DND-41 (cell line): ENCODE measurements at regions not wholly inside any gene's neighbourhood (a gene's known extent, or its start where the extent isn't known, plus 50 kb on each side); places are given as distances from the start of the nearest gene placed in this dataset.

Experiments used
- ATAC-seq: fragments of 200-7000 bp; cut with Tn5 transposase; 3 replicates; pipeline ENCODE4 v1.9.1; 2021; ENCODE audit warnings: low read depth; ENCODE audit not compliant: insufficient read depth
- DNase-seq: peaks from one replicate; pipeline ENCODE4 v3.0.0-alpha.2; 2020
- H2AFZ ChIP-seq: 2 replicates; pipeline ENCODE4 v1.6.0; 2012; ENCODE audit warnings: low read depth, low read length
- H3K27ac ChIP-seq: 2 replicates; pipeline ENCODE4 v1.5.1; 2012; ENCODE audit warnings: low read length, inconsistent platforms
- H3K27me3 ChIP-seq: fragments of 200-600 bp; sonication (generic); 2 replicates; pipeline ENCODE4 v1.6.0; 2012; ENCODE audit warnings: low read length, mild to moderate bottlenecking, inconsistent platforms; ENCODE audit not compliant: insufficient read depth, poor library complexity
- H3K36me3 ChIP-seq: 2 replicates; pipeline ENCODE4 v1.5.1; 2012; ENCODE audit warnings: low read length, inconsistent platforms; ENCODE audit not compliant: insufficient read depth
- H3K4me1 ChIP-seq: 2 replicates; pipeline ENCODE4 v1.5.1; 2012; ENCODE audit warnings: mild to moderate bottlenecking, low read length; ENCODE audit not compliant: insufficient read depth
- H3K4me2 ChIP-seq: 2 replicates; pipeline ENCODE4 v1.6.0; 2012; ENCODE audit warnings: mild to moderate bottlenecking, moderate library complexity, low read length, inconsistent platforms; ENCODE audit not compliant: insufficient read depth
- H3K4me3 ChIP-seq, 2 experiments: fragments of 200-600 bp in 1 of 2; shearing (Covaris generic) in 1 of 2; 2 replicates each; pipeline ENCODE4 v1.5.1; 2012 to 2016; ENCODE audit warnings: inconsistent platforms in 2 of 2, low read length in 2 of 2, mild to moderate bottlenecking in 2 of 2, low read depth in 1 of 2, moderate library complexity in 1 of 2
- H3K79me2 ChIP-seq: 2 replicates; pipeline ENCODE4 v1.6.0; 2012; ENCODE audit warnings: low read length, inconsistent platforms; ENCODE audit not compliant: insufficient read depth
- H3K9ac ChIP-seq: 2 replicates; pipeline ENCODE4 v1.6.0; 2012; ENCODE audit warnings: low read depth, mild to moderate bottlenecking, inconsistent platforms, low read length, moderate library complexity
- H3K9me3 ChIP-seq: 2 replicates; pipeline ENCODE4 v1.5.1; 2012; ENCODE audit warnings: low read length, moderate library complexity, mild to moderate bottlenecking, inconsistent platforms; ENCODE audit not compliant: insufficient read depth, severe bottlenecking
- H4K20me1 ChIP-seq: 2 replicates; pipeline ENCODE4 v1.6.0; 2012; ENCODE audit warnings: low read length; ENCODE audit not compliant: insufficient read depth
- CTCF ChIP-seq: IDR thresholded peaks from 2 replicates; pipeline ENCODE4 v1.5.1; 2012; ENCODE audit warnings: borderline replicate concordance, low read length, moderate library complexity, mild to moderate bottlenecking; ENCODE audit not compliant: poor library complexity, severe bottlenecking; ENCODE audit errors: extremely low read depth
- EZH2 ChIP-seq: IDR thresholded peaks from 3 replicates; pipeline ENCODE4 v1.6.1; 2012; ENCODE audit warnings: borderline replicate concordance, low read depth, mild to moderate bottlenecking, moderate library complexity, low read length, inconsistent platforms; ENCODE audit not compliant: severe bottlenecking

- Histone ChIP-seq H3K79me2 (no peaks in the 10 kb centered on the region), H3K4me3 (no peak overlapping the region), H3K9ac (no peak overlapping the region), H3K4me1 (no peaks in the 10 kb centered on the region), H3K36me3 (no peaks in the 10 kb centered on the region), H3K27ac (no peak overlapping the region), H4K20me1 (no peaks in the 10 kb centered on the region), H3K27me3 (peaks cover 3% of the 10 kb centered on the region), H3K4me2 (no peak overlapping the region), H2AFZ (no peak overlapping the region; the same call in 1 of the 2 replicates), H3K9me3 (no peaks in the 10 kb centered on the region)
- DNase-seq (no peak), ATAC-seq (no peak)
- TF ChIP-seq CTCF (no peak), EZH2 (no peak)
These were observed 64.8 kb upstream of the LCLAT1 start for GRCh38 chr2:30382162-30382783.

GRCh38 chr2:30382995-30383394 lies 64.1 kb upstream of the LCLAT1 start:
- ATAC-seq, result no peak
- Histone ChIP-seq H3K4me2 (no peak overlapping the region), H3K9me3 (no peaks in the 10 kb centered on the region), H4K20me1 (no peaks in the 10 kb centered on the region), H3K9ac (no peak overlapping the region), H2AFZ (no peak overlapping the region), H3K27me3 (peaks cover 3% of the 10 kb centered on the region), H3K27ac (no peak overlapping the region), H3K4me1 (no peaks in the 10 kb centered on the region), H3K79me2 (no peaks in the 10 kb centered on the region), H3K36me3 (no peaks in the 10 kb centered on the region), H3K4me3 (no peak overlapping the region)
- TF ChIP-seq EZH2 (no peak), CTCF (no peak)
- DNase-seq, result no peak

GRCh38 chr2:30385327-30385726 lies 61.7 kb upstream of the LCLAT1 start:
- TF ChIP-seq CTCF, result no peak

More at GRCh38 chr2:30385327-30385726, 61.7 kb upstream of the LCLAT1 start:
- no peak for DNase-seq
- Histone ChIP-seq H3K9me3 (no peaks in the 10 kb centered on the region), H3K4me2 (no peak overlapping the region), H4K20me1 (no peaks in the 10 kb centered on the region), H3K9ac (no peak overlapping the region), H3K4me1 (peaks cover 2% of the 10 kb centered on the region; the same call in 1 of the 2 replicates), H3K27ac (no peak overlapping the region), H3K36me3 (no peaks in the 10 kb centered on the region), H3K79me2 (no peaks in the 10 kb centered on the region), H2AFZ (no peak overlapping the region), H3K27me3 (peaks cover 3% of the 10 kb centered on the region), H3K4me3 (no peak overlapping the region)
- ATAC-seq, result no peak; the same call in 2 of the 3 replicates
